ENCODE measurements at regions not wholly inside any gene's neighbourhood (a gene's known extent, or its start where the extent isn't known, plus 50 kb on each side); places are given as distances from the start of the nearest gene placed in this dataset.

- DNase-seq: no peak
Measured at GRCh38 chr11:42055606-42056005, 596.2 kb upstream of the LRRC4C start.

- no peak for DNase-seq
Measured at GRCh38 chr11:42058794-42059193, 599.3 kb upstream of the LRRC4C start.

DNA sequence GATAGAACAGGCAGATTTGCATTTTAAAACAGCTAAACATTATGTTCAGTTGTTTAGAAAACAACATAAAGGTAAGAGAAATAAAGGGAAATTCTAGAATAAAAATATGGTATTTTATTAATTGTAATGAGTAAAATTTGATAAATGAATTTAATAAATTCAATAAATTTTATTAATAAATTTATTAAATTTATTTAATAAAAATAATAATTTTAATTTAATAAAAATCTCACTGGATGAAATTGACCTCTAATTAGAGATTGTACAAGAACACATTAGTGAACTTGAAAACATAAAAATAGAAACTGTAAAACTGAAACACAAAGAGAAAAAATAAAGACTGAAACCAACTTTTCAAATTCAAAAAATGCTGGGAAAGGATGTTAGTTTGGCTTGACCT lies 605.7 kb upstream of the LRRC4C start:
- DNase-seq: no peak

GRCh38 chr11:42066113-42066512 lies 606.7 kb upstream of the LRRC4C start:
- no peak for DNase-seq

GRCh38 chr11:42074306-42074705 lies 614.9 kb upstream of the LRRC4C start:
- DNase-seq: no peak

DNA sequence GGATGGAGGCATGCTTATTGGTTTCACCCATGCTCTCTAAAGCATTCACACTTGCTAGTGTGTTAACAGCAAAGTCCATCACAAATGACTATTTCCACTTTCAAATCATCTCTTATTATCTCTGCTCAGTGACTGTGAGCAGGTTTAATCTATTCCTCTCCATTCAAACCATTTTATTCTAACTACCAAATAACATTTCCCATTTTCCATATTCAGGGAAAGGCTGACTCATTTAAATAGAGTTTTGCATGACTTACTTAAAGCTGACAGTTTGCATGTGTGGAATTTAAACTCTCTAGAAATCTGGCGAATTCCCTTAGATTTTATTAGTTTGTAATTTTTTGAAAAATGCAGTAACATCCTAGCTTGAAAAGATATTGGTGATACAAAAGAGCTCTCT lies 615.7 kb upstream of the LRRC4C start:
- DNase-seq: no peak

DNA sequence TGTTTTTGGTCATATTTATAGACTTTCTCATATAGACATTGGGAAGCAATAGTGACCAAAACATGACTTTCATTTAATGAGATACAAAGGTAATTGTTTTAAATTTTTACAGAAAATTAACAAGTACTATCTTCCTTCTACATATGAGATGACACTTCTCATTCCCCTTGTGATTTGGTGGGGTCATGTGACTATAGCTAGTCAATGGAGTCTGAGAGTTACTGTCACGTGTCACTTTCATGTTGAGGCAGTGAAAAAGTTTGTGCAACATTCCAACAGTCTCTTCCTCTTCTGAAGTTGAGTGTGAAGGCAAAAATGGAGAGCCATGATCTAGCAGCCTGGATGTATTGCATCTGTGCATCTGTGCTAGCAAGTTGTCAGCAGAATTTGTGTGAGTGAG lies 618.3 kb upstream of the LRRC4C start:
- no peak for DNase-seq

GRCh38 chr11:42085736-42086135 lies 626.3 kb upstream of the LRRC4C start:
- DNase-seq: no peak

DNA sequence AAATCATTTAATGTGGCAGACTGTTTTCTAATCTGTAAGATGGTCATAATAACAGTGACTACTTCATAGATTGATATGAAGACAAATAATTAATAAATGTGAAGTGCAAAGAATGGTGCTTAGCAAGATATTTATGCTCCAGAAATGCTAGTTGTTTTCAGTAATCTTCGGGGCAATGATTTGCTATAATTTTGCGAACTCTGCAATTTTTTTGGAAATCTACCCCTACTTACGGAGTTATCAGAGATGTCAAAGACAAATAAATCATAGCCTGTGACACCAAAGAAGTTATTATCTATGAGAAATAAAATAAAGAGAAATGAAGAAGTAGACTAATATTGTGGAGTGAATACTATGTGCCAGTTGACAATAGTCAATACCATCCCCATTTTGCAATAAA lies 634.1 kb upstream of the LRRC4C start:
- DNase-seq: no peak

DNA sequence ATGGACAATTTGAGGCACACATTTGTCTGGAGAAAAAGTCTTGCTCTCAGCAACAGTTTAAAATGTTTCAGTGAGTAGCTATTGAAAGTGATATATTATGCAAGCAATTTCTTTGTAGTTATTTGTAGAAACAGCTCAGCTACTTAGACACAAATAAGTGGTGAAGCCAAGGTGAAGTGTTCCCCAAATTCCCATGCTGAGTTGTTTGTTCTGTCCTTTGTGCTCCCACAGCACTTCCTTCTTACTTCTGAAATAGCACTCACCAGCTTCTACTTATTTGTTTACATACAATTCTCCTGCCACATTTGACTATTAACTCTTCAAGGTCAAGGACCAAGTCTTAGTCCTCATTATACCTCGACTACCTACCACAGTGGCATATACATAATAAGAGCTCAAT lies 638.6 kb upstream of the LRRC4C start:
- DNase-seq: no peak

- no peak for DNase-seq
Measured at GRCh38 chr11:42112866-42113265, 653.4 kb upstream of the LRRC4C start.

- DNase-seq: no peak
Measured at GRCh38 chr11:42114927-42115326, 655.5 kb upstream of the LRRC4C start.

DNA sequence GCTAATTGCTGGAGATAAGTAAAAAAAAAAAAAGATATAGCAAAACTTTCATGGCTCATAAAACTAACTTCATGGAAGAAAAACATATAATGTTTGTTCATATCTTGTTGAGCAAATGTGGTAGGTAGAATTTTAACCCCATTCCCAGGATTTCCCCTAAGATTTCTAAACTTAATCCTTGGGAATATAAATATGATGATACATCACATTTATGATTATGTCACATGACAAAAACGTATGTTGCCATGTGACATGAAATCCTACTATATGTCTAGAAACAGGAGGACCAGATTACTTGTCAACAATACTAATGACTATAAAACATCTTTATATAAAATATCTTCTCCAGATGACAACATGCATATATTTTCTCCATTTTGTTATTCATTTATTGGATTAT lies 679.0 kb upstream of the LRRC4C start:
- DNase-seq: no peak

- no peak for DNase-seq
Measured at GRCh38 chr11:42145311-42145710, 685.9 kb upstream of the LRRC4C start.

DNA sequence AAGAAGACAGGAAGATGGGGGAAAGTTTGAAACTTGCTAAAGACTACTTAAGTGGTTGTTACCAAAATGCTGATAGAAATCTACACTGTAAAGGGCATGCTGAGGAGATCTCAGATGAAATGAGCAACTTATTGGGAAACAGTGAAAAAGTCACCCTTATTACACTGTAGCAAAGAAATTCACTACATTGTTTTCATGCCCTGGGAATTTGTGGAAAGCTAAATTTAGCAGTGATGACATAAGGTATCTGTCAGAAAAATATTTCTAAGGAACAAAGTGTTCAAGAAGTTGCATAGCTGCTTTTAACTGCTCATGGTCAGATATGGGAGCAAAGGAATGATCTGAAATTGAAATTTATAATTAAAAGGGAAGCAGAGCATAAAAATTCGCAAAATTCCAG lies 702.4 kb upstream of the LRRC4C start:
- DNase-seq: no peak

DNA sequence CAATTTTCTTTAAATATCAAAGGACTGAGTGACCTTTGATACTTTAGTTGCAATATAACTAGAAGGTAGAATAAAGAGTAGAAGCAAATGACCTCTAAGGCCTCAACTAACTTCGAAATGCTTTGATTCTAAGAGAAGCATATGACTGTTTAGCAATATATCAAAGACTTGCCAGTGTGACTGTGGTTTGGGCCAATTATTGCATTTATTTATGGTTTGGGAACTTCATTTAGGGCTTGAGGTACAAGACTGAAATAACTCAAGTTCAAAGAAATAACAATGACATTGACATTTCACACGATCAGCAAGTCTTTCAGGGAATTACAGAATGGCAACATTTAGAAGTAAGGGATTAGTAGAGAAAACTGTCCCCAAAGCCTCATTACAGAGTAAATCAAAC lies 709.7 kb upstream of the LRRC4C start:
- DNase-seq: no peak

- DNase-seq: no peak
Measured at GRCh38 chr11:42170601-42171000, 711.1 kb upstream of the LRRC4C start.

- DNase-seq: no peak
Measured at GRCh38 chr11:42171046-42171445, 711.6 kb upstream of the LRRC4C start.

GRCh38 chr11:42172441-42172840 lies 713.0 kb upstream of the LRRC4C start:
- DNase-seq: no peak

DNA sequence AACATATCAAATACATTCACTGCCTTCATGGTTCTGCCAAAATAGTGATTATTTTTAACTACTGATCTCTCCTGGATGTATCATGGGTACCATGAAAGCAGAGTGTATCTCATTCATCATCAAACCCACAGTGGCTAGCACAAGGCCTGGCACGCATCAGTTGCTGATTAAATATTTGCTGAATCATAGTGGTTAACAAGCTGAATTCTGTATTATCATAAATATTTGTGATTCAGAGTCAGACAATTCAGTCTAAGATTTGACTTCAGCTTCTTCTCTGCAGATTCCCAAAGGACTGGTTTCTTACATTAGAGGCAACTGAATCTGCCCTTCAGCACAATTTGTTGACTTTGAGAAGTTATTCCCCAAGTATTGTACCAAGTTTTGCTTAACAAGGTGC lies 715.8 kb upstream of the LRRC4C start:
- no peak for DNase-seq

GRCh38 chr11:42179216-42179615 lies 719.8 kb upstream of the LRRC4C start:
- no peak for DNase-seq

GRCh38 chr11:42195289-42196013 lies 736.0 kb upstream of the LRRC4C start:
- DNase-seq: no peak

DNA sequence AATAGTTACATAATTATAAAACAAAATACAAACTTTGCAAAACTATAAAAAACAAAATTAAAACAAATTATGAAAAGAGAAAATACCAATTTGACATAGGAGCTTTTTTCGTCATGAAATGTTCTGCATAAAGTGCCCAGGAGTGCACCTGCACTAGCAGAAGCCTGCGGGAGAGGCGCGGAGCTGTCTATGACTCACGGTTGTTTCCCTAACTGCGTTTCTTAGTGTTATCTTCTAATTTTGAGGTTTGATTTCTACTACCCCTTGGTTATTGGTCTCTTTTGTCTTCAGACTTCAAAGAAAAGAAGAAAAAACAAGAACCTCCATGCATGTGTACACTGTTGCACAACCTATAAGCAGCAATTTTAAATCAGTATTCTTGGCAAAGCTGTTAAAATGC lies 740.9 kb upstream of the LRRC4C start:
- DNase-seq: no peak

DNA sequence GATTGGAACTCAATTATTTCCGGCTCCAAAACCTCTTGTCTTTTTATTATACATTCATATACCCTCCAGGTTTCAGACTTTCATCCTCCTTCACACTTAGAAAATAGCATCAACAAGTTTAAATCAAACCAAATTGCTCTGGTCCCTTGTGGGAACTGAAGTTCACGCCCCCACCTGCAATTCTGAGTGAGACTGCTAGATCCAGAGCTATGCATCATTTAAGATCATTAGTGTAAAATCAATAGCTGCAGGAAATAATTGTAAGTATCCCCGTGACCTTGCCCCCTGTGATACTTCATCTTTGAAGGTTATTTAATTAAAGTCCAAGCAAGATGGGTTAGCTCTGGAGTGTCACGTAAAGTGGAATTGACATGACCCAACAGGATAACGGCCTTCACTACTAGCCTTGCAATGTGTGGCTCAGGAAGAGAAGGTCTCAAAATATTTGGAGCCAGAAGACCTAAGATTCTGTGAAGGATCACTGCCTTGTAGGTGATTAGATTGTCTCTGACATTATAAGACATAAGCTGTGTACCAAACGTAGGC lies 742.2 kb upstream of the LRRC4C start:
- DNase-seq: no peak

DNA sequence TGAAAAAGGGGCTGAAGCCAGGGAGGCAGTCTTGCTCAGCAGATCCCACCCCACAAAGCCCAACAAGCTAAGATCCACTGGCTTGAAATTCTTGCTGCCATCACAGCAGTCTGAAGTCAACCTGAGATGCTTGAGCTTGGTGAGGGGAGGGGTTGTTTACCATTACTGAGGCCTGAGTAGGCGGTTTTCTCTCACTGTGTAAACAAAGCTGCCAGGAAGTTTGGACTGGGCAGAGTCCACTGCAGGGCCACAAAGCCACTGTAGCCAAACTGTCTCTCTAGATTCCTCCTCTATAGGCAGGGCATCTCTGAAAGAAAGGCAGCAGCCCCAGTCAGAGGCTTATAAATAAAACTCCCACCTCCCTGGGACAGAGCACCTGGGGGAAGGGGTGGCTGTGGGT lies 746.1 kb upstream of the LRRC4C start:
- no peak for DNase-seq
